Midbrain (tissue), 1 donor: ENCODE measurements at regions not wholly inside any gene's neighbourhood (a gene's known extent, or its start where the extent isn't known, plus 50 kb on each side); places are given as distances from the start of the nearest gene placed in this dataset.

Source experiments
- DNase-seq: peaks from one replicate; lab custom pipeline; 2025; lab: John Stamatoyannopoulos, UW

GRCh38 chrX:118167361-118167760 is 50.8 kb upstream of the KLHL13 start:
- DNase-seq: no peak

DNA sequence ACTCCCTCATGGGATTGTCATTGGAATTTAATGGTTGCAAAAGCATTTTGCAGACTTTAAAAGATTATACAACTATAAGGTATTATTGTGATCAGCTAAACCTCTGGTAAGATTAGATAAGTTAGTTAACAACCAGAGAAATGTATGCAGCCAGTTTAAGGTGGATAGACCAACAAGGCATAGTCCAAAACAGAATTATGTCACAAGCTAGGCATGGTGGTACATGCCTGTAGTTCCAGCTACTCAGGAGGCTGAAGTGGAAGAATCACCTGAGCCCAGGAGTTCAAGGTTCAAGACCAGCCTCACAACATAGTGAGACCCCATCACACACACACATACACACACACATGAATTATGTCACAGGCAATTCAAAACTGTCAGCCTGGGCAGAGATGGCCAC is 54.7 kb upstream of the KLHL13 start:
- no peak for DNase-seq

DNA sequence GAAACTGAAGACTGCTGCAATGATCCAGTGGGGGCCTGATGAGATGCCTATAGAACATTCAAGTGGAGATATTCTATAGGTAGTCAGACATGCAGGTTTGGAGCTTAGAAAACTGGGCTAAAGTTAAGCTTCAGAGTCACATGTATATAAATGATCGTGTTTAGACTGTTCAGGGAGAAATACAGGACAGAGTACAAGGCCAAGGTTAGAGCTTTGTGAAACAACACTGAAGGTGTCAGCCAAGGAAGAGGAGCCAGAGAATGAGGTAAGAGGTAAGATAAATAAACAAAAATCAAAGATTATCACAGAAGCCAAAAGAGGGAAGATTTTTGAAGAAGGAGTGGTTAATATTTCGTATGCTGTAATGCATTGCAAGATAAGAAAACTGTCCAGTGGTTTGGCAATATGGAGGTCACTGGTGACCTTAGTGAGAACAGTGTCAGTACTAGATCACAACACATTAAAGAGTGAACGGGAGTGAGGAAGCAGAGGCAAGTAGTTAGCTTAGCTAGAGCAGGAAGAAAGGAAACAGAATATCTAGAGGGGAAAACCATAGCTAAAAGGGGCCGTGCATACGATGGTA is 58.0 kb upstream of the KLHL13 start:
- DNase-seq: no peak

GRCh38 chrX:118177708-118178107 is 61.1 kb upstream of the KLHL13 start:
- DNase-seq: no peak

GRCh38 chrX:118178450-118178849 is 61.8 kb upstream of the KLHL13 start:
- DNase-seq: no peak

DNA sequence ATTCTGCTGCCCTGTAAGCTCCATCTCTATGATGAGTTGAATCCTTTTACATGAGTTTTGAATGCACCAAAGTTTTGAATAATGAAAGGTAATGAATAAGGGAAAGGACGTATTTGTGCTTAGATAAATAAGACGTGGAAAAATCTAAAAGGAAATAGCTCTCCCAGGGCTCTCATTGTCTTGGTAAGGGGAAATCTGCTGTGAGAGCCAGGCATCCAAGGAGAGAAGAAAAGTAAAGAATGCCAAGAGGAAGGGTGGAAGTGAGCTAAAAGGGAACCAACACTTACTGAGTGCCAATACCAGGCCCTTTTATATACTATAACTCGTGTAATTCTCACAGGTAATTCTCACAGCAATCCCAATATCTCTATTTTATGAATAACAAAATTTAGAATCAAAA is 62.6 kb upstream of the KLHL13 start:
- no peak for DNase-seq

GRCh38 chrX:118179718-118180117 is 63.1 kb upstream of the KLHL13 start:
- DNase-seq: no peak

GRCh38 chrX:118181030-118181429 is 64.4 kb upstream of the KLHL13 start:
- no peak for DNase-seq

GRCh38 chrX:118182025-118182424 is 65.4 kb upstream of the KLHL13 start:
- no peak for DNase-seq

DNA sequence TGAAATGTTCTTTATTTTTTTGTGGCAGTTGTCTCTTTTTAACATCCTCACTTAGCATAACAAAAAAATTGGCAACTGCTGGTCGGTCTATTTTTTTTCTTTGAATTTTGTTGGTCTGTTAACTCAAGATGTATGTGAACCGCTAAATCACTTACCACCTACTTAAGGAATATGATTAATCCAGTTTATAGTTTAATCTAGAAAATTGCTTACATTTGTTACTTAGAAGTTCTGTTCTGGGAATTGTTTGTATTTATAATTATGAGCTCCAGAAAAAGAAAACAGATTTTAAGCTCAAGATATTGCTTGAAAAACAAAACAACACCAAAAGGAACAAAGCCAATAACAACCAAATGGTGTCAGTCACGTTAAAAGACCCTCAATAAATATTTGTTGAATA is 66.1 kb upstream of the KLHL13 start:
- no peak for DNase-seq

DNA sequence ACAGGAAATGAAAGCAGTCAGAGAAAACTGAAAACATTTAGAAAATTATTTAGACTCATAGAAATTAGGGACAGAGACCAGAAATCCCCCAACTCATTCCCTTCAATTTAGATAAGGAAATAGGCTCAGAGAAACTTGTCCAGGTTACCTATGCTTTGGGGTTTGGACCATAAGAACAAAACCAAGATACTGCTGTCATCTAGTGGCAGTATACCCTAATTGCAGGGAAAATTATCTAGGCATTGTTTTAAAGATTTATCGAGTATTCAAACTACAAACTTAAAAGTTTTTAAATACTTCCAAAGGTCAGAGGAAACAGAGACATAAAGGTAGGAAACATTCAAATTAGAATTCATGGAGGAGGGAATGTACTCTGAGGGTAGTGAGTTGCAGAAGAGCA is 67.0 kb upstream of the KLHL13 start:
- no peak for DNase-seq

- DNase-seq: no peak
These were observed 70.5 kb upstream of the KLHL13 start for GRCh38 chrX:118187100-118187499.

DNA sequence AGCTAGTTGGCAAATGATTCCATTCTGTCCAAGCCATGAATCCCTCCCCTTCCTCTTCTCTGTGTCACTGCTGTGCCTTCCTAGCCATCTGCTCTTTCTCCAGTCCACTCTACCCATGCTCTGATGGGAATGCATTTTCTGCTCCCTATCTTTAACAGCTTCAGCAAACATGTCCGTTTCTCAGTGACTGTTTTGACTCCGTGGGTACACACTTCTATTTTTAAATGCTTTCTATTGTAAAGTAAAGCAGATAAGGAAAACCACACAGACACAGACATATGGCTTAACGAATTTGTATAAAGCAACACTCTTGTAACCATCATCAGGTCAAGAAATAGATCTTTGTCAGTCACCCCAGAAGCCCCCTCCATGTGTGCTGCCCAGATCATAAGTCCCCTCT is 72.4 kb upstream of the KLHL13 start:
- no peak for DNase-seq

DNA sequence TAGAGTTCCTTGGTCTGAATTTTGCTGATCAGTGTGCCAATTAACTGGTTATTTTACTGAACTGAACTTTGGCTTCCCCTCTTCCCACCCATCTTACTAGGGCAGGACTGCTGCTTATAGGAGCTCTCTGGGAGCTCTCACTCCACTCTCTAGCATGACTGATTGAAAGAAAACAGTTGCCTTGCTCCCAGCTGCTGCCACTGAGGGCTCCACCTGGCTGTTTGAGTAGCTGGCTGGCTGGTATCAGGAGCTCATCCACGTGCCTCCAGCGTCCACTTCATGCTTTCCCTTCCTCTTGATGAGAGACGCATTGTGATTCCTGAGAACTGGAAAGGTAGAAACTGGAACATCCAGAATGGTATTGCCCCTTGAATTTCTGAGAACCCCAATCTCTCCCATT is 73.0 kb upstream of the KLHL13 start:
- no peak for DNase-seq

DNA sequence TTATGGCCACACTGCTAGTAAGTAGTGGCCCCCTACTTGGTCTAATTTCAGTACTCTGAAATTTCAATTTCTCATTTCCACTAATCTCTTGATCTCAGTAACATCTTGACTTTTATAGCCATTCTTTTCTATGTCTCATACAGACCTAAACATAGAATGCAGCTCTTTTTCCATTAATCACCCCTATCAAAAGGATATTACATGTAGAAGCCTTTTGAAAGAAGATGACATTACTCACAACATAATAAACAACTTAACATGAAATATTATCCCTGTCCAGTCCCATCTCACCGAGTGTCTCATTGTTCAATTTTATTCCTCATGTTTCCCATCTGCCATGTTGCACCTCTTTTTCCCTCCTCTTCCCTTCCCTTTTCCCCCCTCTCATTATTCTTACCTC is 81.1 kb upstream of the KLHL13 start:
- DNase-seq: no peak

- DNase-seq: no peak
These were observed 82.0 kb upstream of the KLHL13 start for GRCh38 chrX:118198577-118198976.

DNA sequence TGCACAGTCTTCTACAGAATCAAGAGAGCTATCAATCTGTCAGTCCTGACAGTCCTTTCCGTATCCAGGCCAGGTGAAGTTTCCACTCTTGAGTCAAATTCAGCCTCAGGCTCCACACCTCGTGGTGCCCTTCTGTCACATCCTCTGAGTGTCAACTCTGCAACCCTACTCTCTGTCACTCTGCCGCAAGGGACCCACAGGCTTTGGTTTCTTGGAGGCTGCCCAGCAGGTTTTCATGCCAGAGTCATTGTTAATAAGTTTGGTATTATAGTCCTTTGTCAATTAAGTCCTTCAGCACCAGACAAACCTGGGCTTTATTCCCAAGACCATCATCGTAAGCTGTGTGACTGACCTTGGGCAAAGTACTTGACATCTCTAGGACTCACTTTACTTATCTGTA is 83.4 kb upstream of the KLHL13 start:
- DNase-seq: no peak

GRCh38 chrX:118205421-118206395 is 89.1 kb upstream of the KLHL13 start:
- DNase-seq: no peak

GRCh38 chrX:118207831-118208453 is 91.3 kb upstream of the KLHL13 start:
- no peak for DNase-seq

GRCh38 chrX:118208481-118208880 is 91.9 kb upstream of the KLHL13 start:
- no peak for DNase-seq

DNA sequence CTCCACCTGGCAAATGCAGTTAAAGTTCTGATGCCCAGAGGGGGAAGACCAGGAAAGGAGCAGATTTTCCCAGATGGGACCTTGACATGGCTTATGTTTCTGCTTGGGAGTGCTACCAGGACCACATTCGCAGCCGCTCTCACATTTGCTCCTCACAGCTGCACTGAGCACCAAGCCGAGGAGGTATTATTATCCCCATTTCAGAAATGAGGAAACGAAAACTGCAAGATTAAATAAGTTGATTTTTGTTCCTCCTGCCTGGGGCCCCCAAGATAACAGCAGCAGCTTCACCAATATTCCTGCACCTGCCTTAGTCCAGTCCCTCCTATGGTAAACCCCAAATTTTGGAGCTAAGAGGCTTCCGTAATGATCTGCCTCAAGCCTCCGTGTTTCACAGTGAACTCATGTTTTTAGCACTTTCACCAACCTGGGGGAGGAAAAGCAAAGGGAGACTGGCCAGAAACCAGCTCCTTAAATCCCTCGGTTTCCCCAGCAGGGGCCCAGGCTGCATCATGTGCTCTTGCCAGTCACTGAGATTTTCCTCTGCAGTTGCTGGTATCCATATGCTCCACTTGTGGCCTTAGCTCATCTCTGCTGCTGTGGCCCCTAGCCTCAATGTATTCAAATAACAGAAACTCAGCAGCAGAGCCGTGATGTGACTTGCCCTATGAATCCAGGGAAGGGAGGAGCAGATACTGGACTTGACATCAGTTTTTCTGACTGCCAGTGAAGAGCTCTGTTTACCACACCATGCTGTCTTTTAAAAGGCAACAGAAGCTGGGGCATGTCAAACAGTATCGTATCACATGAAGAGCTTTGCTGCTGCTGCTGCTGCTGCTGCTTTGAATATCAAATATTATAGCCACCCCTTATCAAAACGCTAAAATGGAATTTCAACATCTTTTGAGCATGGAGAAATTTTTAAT is 95.5 kb upstream of the KLHL13 start:
- DNase-seq: no peak

DNA sequence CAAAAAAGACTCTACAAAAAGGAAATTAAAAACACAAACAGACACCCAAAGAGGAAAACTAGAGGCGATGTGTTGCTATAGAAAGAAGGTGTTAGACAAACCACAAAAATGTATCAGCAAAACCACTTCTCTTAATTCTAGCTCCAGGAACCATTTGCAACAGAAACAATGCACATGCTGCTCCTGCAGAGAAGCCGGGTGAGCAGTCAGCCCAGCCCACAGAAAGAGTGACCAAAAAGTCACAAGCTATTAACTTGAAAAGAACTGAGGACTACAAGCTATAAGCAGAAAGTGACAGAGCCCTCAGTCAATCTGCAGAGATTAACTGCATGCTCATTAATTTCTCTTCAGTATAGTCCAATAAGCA is 96.2 kb upstream of the KLHL13 start:
- no peak for DNase-seq
